IMR-90 (cell line): ENCODE measurements at regions not wholly inside any gene's neighbourhood (a gene's known extent, or its start where the extent isn't known, plus 50 kb on each side); places are given as distances from the start of the nearest gene placed in this dataset.
A peak's percentile ranks its signal among the peaks of the same experiment; 100 is the strongest.

Source experiments
- ATAC-seq: fragments of 200-7000 bp; cut with Tn5 transposase; 2 replicates; pipeline ENCODE4 v1.9.1; 2020; ENCODE audit warnings: low read depth, mild to moderate bottlenecking, moderate library complexity
- BruUV-seq: library from RNA; stranded (reverse); fragments of 400-500 nt; replicated peaks from 2 replicates; lab custom pipeline; 2021; lab: Mats Ljungman, UMichigan
- CTCF ChIA-PET: fragments of 300-600 bp; formaldehyde crosslinking; extraction: SDS; loops from one replicate; lab custom pipeline; 2021; ENCODE audit warnings: antibody characterized with exemption; lab: Yijun Ruan, JAX
- POLR2A ChIA-PET: fragments of 300-600 bp; sonication (Branson Sonifier 250); formaldehyde crosslinking; loops from one replicate; lab custom pipeline; 2022; ENCODE audit warnings: antibody characterized with exemption; ENCODE audit not compliant: unreplicated experiment; lab: Charles Lee
- DNase-seq: peaks from one replicate; pipeline ENCODE4 v3.0.0; 2013
- H2AFZ ChIP-seq: replicated peaks from 2 replicates; pipeline ENCODE3; 2013; ENCODE audit warnings: low read length, mild to moderate bottlenecking; ENCODE audit not compliant: poor library complexity
- H2AK5ac ChIP-seq: 2 replicates; pipeline ENCODE4 v1.6.1; 2013; ENCODE audit warnings: low read depth, low read length, inconsistent platforms
- H2AK9ac ChIP-seq: replicated peaks from 2 replicates; pipeline ENCODE3; 2013; ENCODE audit warnings: mild to moderate bottlenecking, low read depth, low read length, moderate library complexity; ENCODE audit not compliant: poor library complexity
- H2BK120ac ChIP-seq: 2 replicates; pipeline ENCODE4 v1.6.1; 2013; ENCODE audit warnings: low read depth, low read length, inconsistent platforms
- H2BK15ac ChIP-seq: 3 replicates; pipeline ENCODE4 v1.6.1; 2013; ENCODE audit warnings: low read depth, low read length, inconsistent platforms
- H2BK20ac ChIP-seq: 2 replicates; pipeline ENCODE4 v1.6.1; 2013; ENCODE audit warnings: low read depth, mild to moderate bottlenecking, inconsistent platforms, low read length, moderate library complexity
- H2BK5ac ChIP-seq: 2 replicates; pipeline ENCODE4 v1.6.1; 2013; ENCODE audit warnings: mild to moderate bottlenecking, low read depth, low read length, inconsistent platforms; ENCODE audit not compliant: poor library complexity, severe bottlenecking
- H3K14ac ChIP-seq: replicated peaks from 2 replicates; pipeline ENCODE4 v1.6.1; 2013; ENCODE audit warnings: low read depth, low read length, inconsistent platforms
- H3K18ac ChIP-seq: 2 replicates; pipeline ENCODE4 v1.6.1; 2013; ENCODE audit warnings: low read depth, low read length, control low read depth
- H3K23ac ChIP-seq: 2 replicates; pipeline ENCODE4 v1.6.1; 2013; ENCODE audit warnings: low read depth, low read length, inconsistent platforms
- H3K27ac ChIP-seq: 2 replicates; pipeline ENCODE4 v1.5.1; 2013; ENCODE audit warnings: mild to moderate bottlenecking, control low read depth, low read length; ENCODE audit not compliant: insufficient read depth
- H3K27me3 ChIP-seq: 2 replicates; pipeline ENCODE4 v1.6.1; 2013; ENCODE audit warnings: low read length; ENCODE audit not compliant: control insufficient read depth, insufficient read depth
- H3K36me3 ChIP-seq: 2 replicates; pipeline ENCODE4 v1.6.1; 2013; ENCODE audit warnings: low read length, mixed read lengths; ENCODE audit not compliant: control insufficient read depth, insufficient read depth
- H3K4ac ChIP-seq: 2 replicates; pipeline ENCODE4 v1.6.1; 2013; ENCODE audit warnings: low read depth, low read length, inconsistent platforms
- H3K4me1 ChIP-seq: 2 replicates; pipeline ENCODE4 v1.6.1; 2013; ENCODE audit warnings: low read length, mixed read lengths; ENCODE audit not compliant: control insufficient read depth, insufficient read depth
- H3K4me2 ChIP-seq: 2 replicates; pipeline ENCODE4 v1.6.1; 2013; ENCODE audit warnings: low read depth, mild to moderate bottlenecking, control low read depth, low read length, moderate library complexity
- H3K4me3 ChIP-seq: 2 replicates; pipeline ENCODE4 v1.5.1; 2013; ENCODE audit warnings: low read depth, mild to moderate bottlenecking, control low read depth, low read length, moderate library complexity; ENCODE audit not compliant: insufficient read depth
- H3K56ac ChIP-seq: 2 replicates; pipeline ENCODE4 v1.6.1; 2013; ENCODE audit warnings: low read length, inconsistent platforms; ENCODE audit not compliant: insufficient read depth; ENCODE audit errors: extremely low read depth
- H3K79me1 ChIP-seq, 2 experiments: 2 replicates each; pipeline ENCODE4 v1.6.1; 2013; ENCODE audit warnings: low read length in 2 of 2, inconsistent platforms in 1 of 2, low read depth in 1 of 2
- H3K9ac ChIP-seq: 2 replicates; pipeline ENCODE4 v1.6.1; 2013; ENCODE audit warnings: low read depth, low read length, control low read depth
- H3K9me1 ChIP-seq: 2 replicates; pipeline ENCODE4 v1.6.1; 2013; ENCODE audit warnings: low read length, inconsistent platforms; ENCODE audit not compliant: insufficient read depth
- H3K9me3 ChIP-seq: 2 replicates; pipeline ENCODE4 v1.6.1; 2013; ENCODE audit warnings: low read length; ENCODE audit not compliant: control insufficient read depth, insufficient read depth
- H4K20me1 ChIP-seq: 2 replicates; pipeline ENCODE4 v1.6.1; 2013; ENCODE audit warnings: low read length, inconsistent platforms; ENCODE audit not compliant: insufficient read depth
- H4K5ac ChIP-seq: 2 replicates; pipeline ENCODE4 v1.6.1; 2013; ENCODE audit warnings: mild to moderate bottlenecking, low read depth, low read length, control low read depth
- H4K8ac ChIP-seq, 2 experiments: 2 replicates each; pipeline ENCODE4 v1.6.1; 2013; ENCODE audit warnings: low read depth in 2 of 2, low read length in 2 of 2, control low read depth in 1 of 2, inconsistent platforms in 1 of 2
- H4K91ac ChIP-seq: 2 replicates; pipeline ENCODE4 v1.6.1; 2013; ENCODE audit warnings: low read depth, low read length, inconsistent platforms; ENCODE audit not compliant: insufficient read depth
- BHLHE40 ChIP-seq: fragments of 150-350 bp; IDR thresholded peaks from 2 replicates; pipeline ENCODE4 v1.6.1; 2016; ENCODE audit warnings: mild to moderate bottlenecking, low read depth, low read length
- CEBPB ChIP-seq: IDR thresholded peaks from 2 replicates; pipeline ENCODE4 v1.6.1; 2012; ENCODE audit warnings: low read depth, low read length, improper control_type of control experiment
- CHD1 ChIP-seq: IDR thresholded peaks from 2 replicates; pipeline ENCODE4 v1.6.1; 2012; ENCODE audit warnings: low read depth, low read length, improper control_type of control experiment
- CTCF ChIP-seq: conservative IDR thresholded peaks from 2 replicates; pipeline ENCODE4 v1.5.1; 2012; ENCODE audit warnings: mild to moderate bottlenecking, low read depth, low read length, improper control_type of control experiment
- ELK1 ChIP-seq: fragments of 150-350 bp; IDR thresholded peaks from 2 replicates; pipeline ENCODE4 v1.6.1; 2016; ENCODE audit warnings: low read depth, mild to moderate bottlenecking, low read length, moderate library complexity, borderline replicate concordance
- FOS ChIP-seq: fragments of 150-350 bp; IDR thresholded peaks from 2 replicates; pipeline ENCODE4 v1.6.1; 2016; ENCODE audit warnings: low read depth, low read length
- MAFK ChIP-seq: IDR thresholded peaks from 2 replicates; pipeline ENCODE4 v1.6.1; 2012; ENCODE audit warnings: low read depth, low read length, improper control_type of control experiment
- MAZ ChIP-seq: IDR thresholded peaks from 2 replicates; pipeline ENCODE4 v1.6.1; 2012; ENCODE audit warnings: low read depth, mild to moderate bottlenecking, low read length, improper control_type of control experiment, moderate library complexity, borderline replicate concordance
- MXI1 ChIP-seq: IDR thresholded peaks from 2 replicates; pipeline ENCODE4 v1.6.1; 2012; ENCODE audit warnings: low read depth, mild to moderate bottlenecking, low read length, moderate library complexity, borderline replicate concordance
- NFE2L2 ChIP-seq: fragments of 150-350 bp; IDR thresholded peaks from 2 replicates; pipeline ENCODE4 v1.6.1; 2016; ENCODE audit warnings: low read depth, mild to moderate bottlenecking, low read length
- POLR2A ChIP-seq: IDR thresholded peaks from 2 replicates; pipeline ENCODE4 v1.6.1; 2012; ENCODE audit warnings: mild to moderate bottlenecking, low read depth, low read length
- RFX5 ChIP-seq: IDR thresholded peaks from 2 replicates; pipeline ENCODE4 v1.8.0; 2012; ENCODE audit warnings: low read depth, mild to moderate bottlenecking, low read length, moderate library complexity
- SMC3 ChIP-seq: fragments of 150-350 bp; IDR thresholded peaks from 2 replicates; pipeline ENCODE4 v1.6.1; 2016; ENCODE audit warnings: low read depth, mild to moderate bottlenecking, antibody characterized with exemption, low read length, moderate library complexity
- USF2 ChIP-seq: fragments of 150-350 bp; IDR thresholded peaks from 2 replicates; pipeline ENCODE4 v1.6.1; 2017; ENCODE audit warnings: mild to moderate bottlenecking, antibody characterized with exemption, low read length, low read depth
- WGBS, 2 experiments: methylation state at CpG; one replicate each; pipeline versions ENCODE4 v1.1.5 to v1.1.7; 2013; ENCODE audit warnings: missing lambda C conversion rate in 2 of 2; ENCODE audit not compliant: insufficient read length in 1 of 2; ENCODE audit errors: extremely low coverage in 2 of 2; 5-methylcytosine and 5-hydroxymethylcytosine counted together
- dilution Hi-C: fragments of 300-500 bp; cut with HindIII; formaldehyde crosslinking; loops from one replicate; pipeline ENCODE4 v1.14.3; 2018; ENCODE audit warnings: low sequenced_read_pairs; ENCODE audit not compliant: unreplicated experiment
- in situ Hi-C: fragments of 300-500 bp; cut with MboI; formaldehyde crosslinking; loops from 3 replicates; pipeline ENCODE4 v1.14.3; 2019; ENCODE audit warnings: low sequenced_read_pairs, inconsistent platforms, mixed read lengths
- intact Hi-C: fragments of 100-400 bp; cut with micrococcal nuclease; formaldehyde crosslinking; loops from 2 replicates; pipeline ENCODE4 v1.10.0; 2022

GRCh38 chr5:99045871-99046270 is 117.1 kb upstream of the CHD1 start:
- BruUV-seq, result no TSS peak
- ChIA-PET CTCF (interaction anchor here (1.2 to 2.0 kb wide), 3 partner anchors 13 to 142 kb away, joined by 5 to 6 read pairs (median 5); no protein-coding TSS in a partner anchor), POLR2A (no interaction called here)
- Histone ChIP-seq H3K4me2 (peak overlapping the region; percentile 45), H2BK5ac (no peak overlapping the region), H3K9me1 (no peaks in the 10 kb centered on the region), H3K4ac (no peak overlapping the region), H2BK20ac (no peak overlapping the region), H3K4me1 (no peaks in the 10 kb centered on the region), H4K8ac (no peak overlapping the region), H2BK15ac (no peak overlapping the region), H2AK9ac (no peak overlapping the region), H2AK5ac (no peak overlapping the region), H3K56ac (no peak overlapping the region), H2BK120ac (no peak overlapping the region), H3K18ac (no peak overlapping the region), H4K20me1 (no peaks in the 10 kb centered on the region), H3K36me3 (no peaks in the 10 kb centered on the region), H3K27me3 (peaks cover 2% of the 10 kb centered on the region; the same call in 1 of the 2 replicates), H3K79me1 (no peaks in the 10 kb centered on the region), H4K5ac (no peak overlapping the region), H2AFZ (no peak overlapping the region), H3K9me3 (no peaks in the 10 kb centered on the region), H3K14ac (no peak overlapping the region), H3K23ac (no peak overlapping the region), H4K91ac (no peak overlapping the region), H3K27ac (no peak overlapping the region), H3K9ac (no peak overlapping the region), H3K4me3 (no peak overlapping the region)
- DNase-seq (no peak), ATAC-seq (peak; percentile 49; the same call in 1 of the 2 replicates)
- intact Hi-C loops, result no loop called here
- WGBS, 2 experiments, result no CpG with 5 or more reads among the region's 4 CpGs
- dilution Hi-C loops, result no loop called here
- TF ChIP-seq CTCF (no peak), USF2 (no peak), ELK1 (no peak), SMC3 (no peak), MAFK (no peak), RFX5 (no peak), CHD1 (no peak), CEBPB (no peak), MAZ (no peak), FOS (no peak), NFE2L2 (no peak), BHLHE40 (no peak), MXI1 (no peak), POLR2A (no peak)
- in situ Hi-C loops, result no loop called here
